Prostate gland (tissue), 2 donors: ENCODE measurements at regions not wholly inside any gene's neighbourhood (a gene's known extent, or its start where the extent isn't known, plus 50 kb on each side); places are given as distances from the start of the nearest gene placed in this dataset.
A peak's percentile ranks its signal among the peaks of the same experiment; 100 is the strongest.

ENCODE experiments used
- DNase-seq: peaks from one replicate; pipeline ENCODE4 v3.0.0-alpha.2; 2019; ENCODE audit warnings: low spot score
- H3K27ac ChIP-seq, 2 donors: fragments of 200-600 bp; sonication (generic); 2 replicates each; pipeline ENCODE4 v1.5.1; 2017 to 2019
- H3K27me3 ChIP-seq: fragments of 200-600 bp; sonication (generic); replicated peaks from 2 replicates; pipeline ENCODE4 v1.5.1; 2019; ENCODE audit not compliant: insufficient read depth
- H3K36me3 ChIP-seq, 2 donors: fragments of 200-600 bp; sonication (generic); 1 replicate in 1 of 2; 2 replicates in 1 of 2; pipeline versions ENCODE4 v1.5.1 to v1.8.1; 2017 to 2019
- H3K4me1 ChIP-seq: fragments of 200-600 bp; sonication (generic); replicated peaks from 2 replicates; pipeline ENCODE4 v1.5.1; 2019
- H3K4me3 ChIP-seq, 2 donors: fragments of 200-600 bp; sonication (generic); 2 replicates each; pipeline ENCODE4 v1.5.1; 2017 to 2019
- H3K9me3 ChIP-seq: fragments of 200-600 bp; sonication (generic); 2 replicates; pipeline ENCODE4 v1.5.1; 2017
- POLR2A ChIP-seq: fragments of 450-650 bp; IDR thresholded peaks from one replicate; pipeline ENCODE4 v1.6.1; 2016; ENCODE audit warnings: antibody characterized with exemption, mild to moderate bottlenecking
- POLR2AphosphoS5 ChIP-seq: sonication (generic); formaldehyde crosslinking; IDR thresholded peaks from one replicate; pipeline ENCODE4 v1.6.1; 2017; ENCODE audit warnings: antibody characterized with exemption
- whole genome bisulfite sequencing: methylation state at CpG from one replicate; pipeline ENCODE4 v1.1.5; 2018; 5-methylcytosine and 5-hydroxymethylcytosine counted together
- intact Hi-C: fragments of 100-400 bp; cut with DNase I; formaldehyde crosslinking; loops from one replicate; pipeline ENCODE4 v1.14.2; 2022
- TF ChIP-seq, protein P1 (sequence below), 4 experiments: fragments of 200-600 bp in 2 of 4; fragments of 450-650 bp in 2 of 4; sonication (generic) in 2 of 4; IDR thresholded peaks; 1 replicate in 3 of 4; 2 replicates in 1 of 4; pipeline ENCODE4 v1.5.1; 2016 to 2019; ENCODE audit warnings: antibody characterized with exemption in 4 of 4, mild to moderate bottlenecking in 2 of 4, moderate library complexity in 2 of 4

GRCh38 chr22:46043816-46044620, 67.1 kb upstream of the WNT7B start:
- H3K36me3 ChIP-seq, result no peaks in the 10 kb centered on the region
- DNase-seq, result peak; percentile 82
- H3K27me3 ChIP-seq, result no peaks in the 10 kb centered on the region
- H3K4me3 ChIP-seq, result peak overlapping the region; percentile 64 to 95
- peak overlapping the region; percentile 99 to 100 for H3K27ac ChIP-seq
- WGBS, result 9% methylated on average over 28 of the region's 28 CpGs
- intact Hi-C loops, result no loop called here
- no peaks in the 10 kb centered on the region for H3K9me3 ChIP-seq
- peaks cover 14% of the 10 kb centered on the region for H3K4me1 ChIP-seq
- TF ChIP-seq POLR2AphosphoS5 (peak; percentile 71), POLR2A (peak; percentile 55)
- TF ChIP-seq, protein P1, sequence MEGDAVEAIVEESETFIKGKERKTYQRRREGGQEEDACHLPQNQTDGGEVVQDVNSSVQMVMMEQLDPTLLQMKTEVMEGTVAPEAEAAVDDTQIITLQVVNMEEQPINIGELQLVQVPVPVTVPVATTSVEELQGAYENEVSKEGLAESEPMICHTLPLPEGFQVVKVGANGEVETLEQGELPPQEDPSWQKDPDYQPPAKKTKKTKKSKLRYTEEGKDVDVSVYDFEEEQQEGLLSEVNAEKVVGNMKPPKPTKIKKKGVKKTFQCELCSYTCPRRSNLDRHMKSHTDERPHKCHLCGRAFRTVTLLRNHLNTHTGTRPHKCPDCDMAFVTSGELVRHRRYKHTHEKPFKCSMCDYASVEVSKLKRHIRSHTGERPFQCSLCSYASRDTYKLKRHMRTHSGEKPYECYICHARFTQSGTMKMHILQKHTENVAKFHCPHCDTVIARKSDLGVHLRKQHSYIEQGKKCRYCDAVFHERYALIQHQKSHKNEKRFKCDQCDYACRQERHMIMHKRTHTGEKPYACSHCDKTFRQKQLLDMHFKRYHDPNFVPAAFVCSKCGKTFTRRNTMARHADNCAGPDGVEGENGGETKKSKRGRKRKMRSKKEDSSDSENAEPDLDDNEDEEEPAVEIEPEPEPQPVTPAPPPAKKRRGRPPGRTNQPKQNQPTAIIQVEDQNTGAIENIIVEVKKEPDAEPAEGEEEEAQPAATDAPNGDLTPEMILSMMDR (IDR thresholded peaks at IDR 0.05), result peak in 1 of 4 experiments; percentile 13

DNA sequence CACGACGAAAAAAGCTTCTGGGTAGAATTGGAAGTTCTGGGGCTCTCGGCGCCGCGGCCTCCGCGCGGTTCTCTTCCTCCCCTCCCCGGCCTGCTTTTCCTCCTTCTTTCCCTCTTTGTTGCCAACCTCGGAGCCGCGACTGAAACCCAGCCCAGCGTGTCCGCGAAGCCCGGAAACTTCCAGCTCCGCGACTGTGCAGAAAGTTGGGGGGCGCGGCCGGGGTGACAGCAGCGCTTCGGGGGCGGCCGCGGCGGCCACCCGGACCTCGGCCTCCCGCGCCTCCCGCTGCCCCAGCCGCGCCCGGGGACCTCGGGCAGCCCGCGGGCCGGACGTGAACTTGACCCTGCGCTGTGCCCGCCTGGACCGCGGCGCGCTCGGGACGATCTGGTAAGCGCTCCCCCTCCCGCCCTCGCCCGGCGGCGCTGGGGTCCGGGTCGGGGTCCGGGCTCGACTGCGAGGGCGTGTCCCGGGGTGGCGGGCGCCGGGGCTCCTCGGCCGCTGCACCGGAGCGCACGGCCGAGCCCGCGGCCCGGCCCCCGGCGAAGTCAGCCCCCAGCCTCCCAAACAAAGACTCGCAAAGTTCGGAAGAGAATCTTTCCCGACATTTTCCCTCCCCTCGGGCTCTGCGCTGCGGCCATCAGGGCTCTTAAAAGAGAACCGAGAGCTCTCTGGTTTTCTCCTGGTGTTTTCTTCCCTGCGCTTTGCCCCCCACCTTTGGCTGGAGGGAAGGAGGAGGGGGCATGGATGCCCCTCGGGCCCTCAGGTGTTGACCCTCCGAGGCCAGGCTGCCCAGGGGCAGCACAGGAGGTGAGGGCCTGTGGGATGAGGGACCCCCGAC, 67.9 kb upstream of the WNT7B start:
- intact Hi-C loops, result no loop called here
- WGBS, result under 1% methylated on average over 62 of the region's 87 CpGs
- no peak for DNase-seq

GRCh38 chr22:46045459-46046298, 68.7 kb upstream of the WNT7B start:
- intact Hi-C loops, result no loop called here
- no peak for DNase-seq
- WGBS, result 23% methylated on average over 11 of the region's 12 CpGs
- H3K27ac ChIP-seq, result peak overlapping the region; percentile 99 to 100
- no peaks in the 10 kb centered on the region for H3K36me3 ChIP-seq
- H3K4me1 ChIP-seq, result peaks cover 17% of the 10 kb centered on the region
- peak overlapping the region; percentile 64 to 95 for H3K4me3 ChIP-seq
- no peaks in the 10 kb centered on the region for H3K27me3 ChIP-seq
- TF ChIP-seq, protein P1 (IDR thresholded peaks at IDR 0.05), result no peak
- peak; percentile 23 for TF ChIP-seq POLR2AphosphoS5
- peak; percentile 20 for TF ChIP-seq POLR2A
- no peaks in the 10 kb centered on the region for H3K9me3 ChIP-seq

More for the DNA sequence above, 67.9 kb upstream of the WNT7B start:
- Histone ChIP-seq H3K4me1 (peaks cover 14% of the 10 kb centered on the region), H3K27me3 (no peaks in the 10 kb centered on the region), H3K27ac (peak overlapping the region; percentile 99 to 100), H3K4me3 (peak overlapping the region; percentile 64 to 95), H3K36me3 (no peaks in the 10 kb centered on the region), H3K9me3 (no peaks in the 10 kb centered on the region)
- TF ChIP-seq POLR2A (no peak), POLR2AphosphoS5 (no peak)
- TF ChIP-seq, protein P1 (IDR thresholded peaks at IDR 0.05), result no peak

DNA sequence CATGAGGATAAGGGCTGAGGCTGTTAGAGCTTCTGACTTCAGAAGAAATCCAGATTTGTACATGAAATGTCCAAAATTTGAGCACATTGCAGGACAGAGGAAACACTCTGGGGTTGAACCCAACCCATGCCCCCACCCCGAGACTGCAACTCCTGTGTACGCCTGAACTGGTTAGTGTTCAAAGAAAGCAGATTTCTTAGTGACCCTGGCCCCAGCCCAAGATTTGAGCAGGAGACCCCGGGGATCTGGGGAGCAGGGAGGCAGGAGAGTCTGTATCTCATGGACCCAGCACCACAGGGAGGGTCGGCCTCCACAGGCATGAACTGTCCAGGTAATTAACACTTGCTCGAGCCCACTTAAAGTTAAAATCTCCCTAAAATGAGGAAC, 69.3 kb upstream of the WNT7B start:
- H3K4me1 ChIP-seq, result peaks cover 23% of the 10 kb centered on the region
- peak overlapping the region; percentile 64 to 95 for H3K4me3 ChIP-seq
- peak overlapping the region; percentile 99 to 100 for H3K27ac ChIP-seq
- 45% methylated on average over 5 of the region's 5 CpGs for whole genome bisulfite sequencing
- H3K9me3 ChIP-seq, result no peaks in the 10 kb centered on the region
- no peak for DNase-seq
- H3K36me3 ChIP-seq, result no peaks in the 10 kb centered on the region
- H3K27me3 ChIP-seq, result no peaks in the 10 kb centered on the region
- TF ChIP-seq POLR2A (no peak), POLR2AphosphoS5 (no peak)
- TF ChIP-seq, protein P1 (IDR thresholded peaks at IDR 0.05), result no peak
- intact Hi-C loops, result no loop called here
